NOMO-1 (cell line): ENCODE measurements at regions not wholly inside any gene's neighbourhood (a gene's known extent, or its start where the extent isn't known, plus 50 kb on each side); places are given as distances from the start of the nearest gene placed in this dataset.
"Not testable (repeated sequence)": the region's sequence is repeated elsewhere in the genome, so short reads cannot be mapped to it uniquely, and the experiment has no call there.

Experiments
- DNase-seq, 2 experiments: peaks; one replicate each; lab custom pipeline; 2025; ENCODE audit not compliant: unreplicated experiment in 2 of 2; lab: John Stamatoyannopoulos, UW

DNA sequence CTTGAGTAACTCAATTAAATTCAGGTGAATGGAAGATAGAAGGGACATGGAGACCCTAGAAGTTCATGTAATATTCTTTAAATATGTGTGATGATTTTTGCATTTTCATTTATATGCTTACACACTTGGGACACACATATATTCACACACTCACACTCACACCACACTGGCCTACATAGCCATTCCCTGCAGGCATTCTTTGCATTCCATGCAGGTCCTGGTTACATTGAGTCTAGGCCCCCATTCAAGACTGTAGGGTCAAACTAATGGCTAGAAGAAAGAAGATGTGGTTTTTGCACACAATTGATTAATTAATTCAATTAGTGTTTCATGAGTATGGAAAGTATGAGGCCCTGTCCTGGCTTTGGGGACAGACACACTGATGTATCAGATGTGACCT, 249.4 kb downstream of the HNMT start:
- no peak for DNase-seq

GRCh38 chr2:138215958-138216357, 251.7 kb downstream of the HNMT start:
- DNase-seq, result no peak

GRCh38 chr2:138217975-138218374, 253.7 kb downstream of the HNMT start:
- DNase-seq, result no peak

- DNase-seq, result no peak
These were observed 254.1 kb downstream of the HNMT start for GRCh38 chr2:138218397-138218796.

DNA sequence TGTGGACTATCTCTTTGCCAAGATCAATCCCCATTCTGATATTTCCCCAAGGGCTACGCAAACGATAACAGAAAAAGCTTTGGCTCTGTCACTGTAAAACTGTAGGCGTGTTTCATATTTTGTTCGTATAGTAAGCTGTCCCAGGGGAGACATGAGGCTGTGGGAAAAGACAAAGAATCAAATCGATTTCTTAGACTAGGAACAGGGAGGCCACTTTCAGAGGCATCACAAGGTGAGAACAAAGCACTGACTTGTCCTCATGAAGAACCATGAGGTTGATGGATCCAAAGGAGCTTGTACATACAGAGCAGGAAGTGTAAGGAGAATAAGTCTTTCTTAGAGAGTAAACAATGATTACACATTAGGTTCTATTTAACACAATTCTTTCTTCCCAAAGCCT, 255.7 kb downstream of the HNMT start:
- no peak for DNase-seq

DNA sequence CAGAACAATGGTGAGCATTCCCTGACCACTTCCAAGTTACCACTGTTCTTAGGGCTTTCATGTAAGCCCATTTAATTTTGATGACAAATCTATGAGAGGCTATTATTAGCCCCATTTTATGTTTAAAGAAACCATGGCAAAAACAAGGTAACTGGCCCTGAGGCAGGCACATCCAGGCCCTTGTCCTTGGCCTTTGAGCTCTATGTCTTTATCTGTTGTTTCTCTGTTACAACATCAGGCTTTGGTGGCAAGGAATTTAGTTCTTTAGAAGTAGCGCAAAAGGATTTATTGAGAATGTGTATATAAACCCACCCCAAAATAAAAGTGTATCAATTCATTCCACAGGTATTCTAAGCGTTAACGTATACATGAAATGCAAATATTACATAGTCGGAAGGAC, 257.1 kb downstream of the HNMT start:
- no peak for DNase-seq

- no peak for DNase-seq
These were observed 259.0 kb downstream of the HNMT start for GRCh38 chr2:138223319-138223718.

DNA sequence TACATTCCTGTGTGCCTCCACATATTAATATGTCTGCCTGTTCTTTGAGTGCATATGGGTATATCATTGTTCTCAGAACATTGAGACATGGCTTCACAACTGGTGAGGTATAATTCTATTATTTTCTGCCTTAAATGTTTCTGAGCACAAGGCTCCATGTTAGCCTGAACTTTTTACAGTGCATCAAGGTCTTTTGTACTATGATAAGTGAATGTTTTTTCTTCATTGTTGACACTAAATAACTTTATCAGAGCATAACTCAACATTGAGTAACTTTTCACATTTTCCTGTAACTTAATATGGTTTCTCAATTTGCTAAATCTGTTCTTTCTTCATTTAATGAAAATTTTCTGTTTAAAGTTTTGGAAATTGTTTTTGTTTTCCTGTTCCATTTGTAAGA, 262.9 kb downstream of the HNMT start:
- no peak for DNase-seq

DNA sequence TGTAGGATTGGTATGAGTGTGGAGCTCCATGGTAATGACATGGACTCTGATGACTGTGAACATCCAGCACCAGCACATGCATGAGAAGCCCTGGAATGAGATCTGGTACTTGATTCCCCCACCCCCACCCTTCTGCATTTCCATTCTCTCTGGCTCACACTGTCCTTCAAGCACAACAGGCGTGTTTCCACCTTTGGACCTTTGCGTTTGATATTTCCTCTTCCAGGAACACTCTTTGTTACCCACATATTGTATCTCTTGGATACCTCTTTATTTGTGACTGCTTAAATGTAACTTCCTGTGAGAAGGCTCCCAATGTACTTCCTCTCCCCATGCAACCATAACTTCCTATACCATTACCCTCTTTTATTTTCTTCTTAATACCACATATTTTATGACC, 263.8 kb downstream of the HNMT start:
- no peak for DNase-seq

DNA sequence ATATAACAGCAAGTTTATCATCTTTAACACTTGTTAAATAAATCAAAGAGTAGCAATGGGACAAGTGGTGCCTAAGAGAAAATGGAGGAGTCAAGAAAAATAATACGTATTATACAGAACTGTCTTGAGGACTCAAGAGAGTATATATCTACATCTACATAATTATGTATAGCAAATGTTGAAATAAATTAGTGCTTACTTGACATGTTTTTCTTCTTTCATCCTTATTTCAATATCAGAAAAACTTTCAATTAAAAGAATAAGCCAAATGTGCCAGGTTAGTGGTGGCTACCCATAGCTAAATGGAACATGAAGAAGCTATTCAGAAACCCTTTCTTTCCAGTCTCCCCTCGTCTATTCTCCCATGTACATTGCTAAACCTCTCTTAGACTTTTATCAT, 267.3 kb upstream of the SPOPL start:
- DNase-seq, result no peak

DNA sequence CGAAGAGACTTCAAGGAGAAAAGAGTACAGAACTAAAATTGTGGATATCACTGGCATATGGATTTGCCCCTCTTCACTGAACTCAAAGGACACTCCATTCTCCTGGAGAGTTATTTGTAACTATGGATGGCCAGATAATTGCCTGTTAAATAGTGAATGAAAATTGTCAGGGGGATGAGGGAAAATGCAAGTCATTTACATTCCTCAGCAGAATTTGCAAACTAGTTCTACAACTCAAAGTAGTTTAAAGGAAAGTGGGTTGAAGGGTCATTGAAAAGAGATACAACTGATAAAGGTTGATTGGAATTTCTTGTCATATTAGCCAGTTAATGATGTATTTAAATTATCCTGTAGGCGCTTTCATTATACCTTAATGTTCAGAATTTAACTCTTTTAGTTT, 266.5 kb upstream of the SPOPL start:
- DNase-seq, result no peak

DNA sequence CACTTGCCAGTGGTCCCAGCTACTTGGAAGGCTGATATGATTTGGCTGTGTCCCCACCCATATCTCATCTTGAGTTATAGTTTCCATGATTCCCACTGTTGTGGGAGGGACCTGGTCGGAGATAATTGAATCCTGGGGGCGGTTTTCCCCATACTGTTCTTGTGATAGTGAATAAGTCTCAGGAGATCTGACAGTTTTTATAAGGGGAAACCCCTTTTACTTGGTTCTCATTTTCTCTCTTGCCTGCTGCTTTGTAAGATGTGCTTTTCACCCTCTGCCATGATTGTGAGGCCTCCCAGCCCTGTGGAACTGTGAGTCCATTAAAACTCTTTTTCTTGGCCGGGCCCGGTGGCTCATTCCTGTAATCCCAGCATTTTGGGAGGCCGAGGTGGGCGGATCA, 265.4 kb upstream of the SPOPL start:
- no peak for DNase-seq

- no peak for DNase-seq
These were observed 263.7 kb upstream of the SPOPL start for GRCh38 chr2:138237667-138238384.

DNA sequence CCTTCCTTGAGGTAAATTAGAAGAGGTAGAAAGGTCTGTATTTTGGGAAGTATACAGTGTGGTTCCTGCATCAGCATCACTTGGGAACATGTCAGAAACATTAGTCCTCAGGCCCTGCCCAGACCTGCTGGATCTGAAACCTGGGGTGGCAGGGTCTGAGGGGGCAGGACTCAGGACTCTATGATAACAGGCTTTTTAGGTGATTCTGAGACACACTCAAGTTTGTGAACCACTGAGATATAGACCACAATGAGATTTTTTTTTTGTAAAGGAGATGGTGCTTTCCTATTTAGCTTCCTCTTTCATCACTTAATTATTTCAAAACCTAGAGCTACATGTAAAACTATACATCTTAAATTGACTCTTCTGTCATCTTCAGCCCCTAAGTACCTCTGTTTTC, 262.7 kb upstream of the SPOPL start:
- no peak for DNase-seq

- no peak for DNase-seq
These were observed 261.6 kb upstream of the SPOPL start for GRCh38 chr2:138239902-138240491.

DNA sequence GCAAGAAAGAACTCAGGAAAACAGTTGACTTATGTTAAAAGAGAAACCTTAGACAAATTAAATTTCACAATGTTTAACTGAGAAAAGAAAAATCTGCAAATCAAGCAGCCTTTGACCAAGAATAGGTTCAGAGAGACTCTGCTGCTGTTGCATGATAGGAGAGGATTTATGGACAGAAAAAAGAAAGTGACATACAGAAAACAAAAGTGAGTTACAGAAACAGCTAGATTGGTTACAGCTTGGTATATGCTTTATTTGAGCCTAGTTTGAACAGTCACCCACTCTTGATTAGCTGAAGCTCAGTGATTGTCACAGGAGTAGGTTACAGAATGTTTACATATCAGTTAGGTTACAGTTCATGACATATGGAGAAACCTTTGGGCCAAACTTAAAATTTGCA, 258.2 kb upstream of the SPOPL start:
- no peak for DNase-seq

- DNase-seq, result no peak
These were observed 257.1 kb upstream of the SPOPL start for GRCh38 chr2:138244501-138244925.

DNA sequence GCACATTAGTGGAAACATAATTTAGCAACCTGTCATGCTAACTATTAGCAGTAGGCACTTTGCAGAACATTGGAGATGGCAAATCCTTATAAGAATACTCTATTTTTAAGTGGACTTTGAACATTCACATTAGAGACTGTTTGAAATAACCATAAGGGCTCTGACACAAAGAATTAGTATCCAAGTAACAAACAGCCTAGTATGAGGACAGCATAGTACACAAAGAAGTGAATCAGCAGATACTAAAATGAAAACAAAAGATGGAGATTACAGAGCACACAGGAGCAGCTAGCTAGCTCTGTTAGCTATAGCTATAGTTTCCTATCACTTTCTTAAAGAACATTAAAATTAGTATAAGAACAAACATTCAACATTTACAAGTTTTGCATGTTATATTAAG, 256.3 kb upstream of the SPOPL start:
- no peak for DNase-seq

- DNase-seq, result no peak
These were observed 254.3 kb upstream of the SPOPL start for GRCh38 chr2:138247302-138247701.

- no peak for DNase-seq
These were observed 252.4 kb upstream of the SPOPL start for GRCh38 chr2:138249207-138249606.

- DNase-seq, result not testable (repeated sequence)
These were observed 250.7 kb upstream of the SPOPL start for GRCh38 chr2:138250843-138251320.

DNA sequence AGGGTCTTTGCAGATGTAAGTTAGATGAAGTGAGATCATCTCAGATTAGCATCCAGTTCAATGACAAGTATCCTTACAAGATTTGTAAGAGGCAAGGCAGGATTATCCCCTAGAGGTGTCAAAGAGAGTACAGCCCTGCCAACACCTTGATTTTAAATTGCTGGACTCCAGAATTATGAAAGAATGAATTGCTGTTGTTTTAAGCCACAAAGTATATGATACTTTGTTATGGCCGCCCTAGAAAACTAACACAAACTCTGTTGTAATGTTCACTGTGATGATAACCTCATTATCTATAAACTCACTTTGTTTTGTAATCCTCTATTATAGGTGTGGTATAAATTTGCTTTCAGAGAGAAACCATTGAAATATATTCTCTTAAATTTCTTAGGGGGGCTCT, 249.0 kb upstream of the SPOPL start:
- DNase-seq, result no peak

DNA sequence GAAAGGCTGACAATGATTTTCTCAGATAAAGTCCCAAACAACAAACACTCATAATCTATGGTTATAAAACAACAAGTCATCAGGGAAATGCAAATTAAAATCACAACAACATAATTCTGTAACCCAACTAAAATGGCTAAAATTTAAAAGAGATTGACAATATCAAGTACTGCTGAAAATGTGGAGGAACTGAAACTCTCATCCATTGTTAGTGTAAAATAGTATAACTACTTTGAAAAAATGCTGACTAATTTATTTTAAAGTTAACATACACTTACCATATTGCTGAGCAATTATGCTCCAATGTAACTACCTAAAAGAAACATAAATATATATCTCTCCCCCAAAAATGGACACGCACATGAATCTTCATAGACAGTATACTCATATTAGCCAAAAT, 245.9 kb upstream of the SPOPL start:
- no peak for DNase-seq
